Activated B cell treated with CpG ODN at 0.5 μM for 24 hours (primary cell): ENCODE measurements at regions not wholly inside any gene's neighbourhood (a gene's known extent, or its start where the extent isn't known, plus 50 kb on each side); places are given as distances from the start of the nearest gene placed in this dataset.
A peak's percentile ranks its signal among the peaks of the same experiment; 100 is the strongest.
"Not testable (repeated sequence)": the region's sequence is repeated elsewhere in the genome, so short reads cannot be mapped to it uniquely, and the experiment has no call there.

Experiments used
- ATAC-seq: fragments of 200-7000 bp; cut with Tn5 transposase; one replicate; pipeline ENCODE4 v1.10.0; 2021; ENCODE audit warnings: low read depth, mild to moderate bottlenecking, moderate library complexity
- CTCF ChIA-PET: fragments of 350-600 bp; sonication (Branson Sonifier 250); formaldehyde crosslinking; loops from one replicate; lab custom pipeline; 2021; ENCODE audit warnings: antibody characterized with exemption; lab: Charles Lee
- POLR2A ChIA-PET: fragments of 350-600 bp; sonication (Branson Sonifier 250); formaldehyde crosslinking; loops from one replicate; lab custom pipeline; 2021; ENCODE audit warnings: antibody characterized with exemption; lab: Charles Lee
- DNase-seq: peaks from one replicate; pipeline ENCODE4 v3.0.0; 2022
- H3K27ac Mint-ChIP-seq: one replicate; pipeline ENCODE4 v1.8.0; 2020; ENCODE audit warnings: mixed read lengths
- H3K27me3 Mint-ChIP-seq: one replicate; pipeline ENCODE4 v1.8.0; 2021; ENCODE audit warnings: mixed read lengths
- H3K36me3 Mint-ChIP-seq: one replicate; pipeline ENCODE4 v1.8.0; 2021; ENCODE audit warnings: low read depth, mixed read lengths
- H3K4me1 Mint-ChIP-seq: one replicate; pipeline ENCODE4 v1.8.0; 2021; ENCODE audit warnings: mixed read lengths
- H3K4me3 Mint-ChIP-seq: one replicate; pipeline ENCODE4 v1.8.0; 2020; ENCODE audit warnings: mild to moderate bottlenecking, mixed read lengths
- H3K9me3 Mint-ChIP-seq: one replicate; pipeline ENCODE4 v1.8.0; 2020; ENCODE audit warnings: mixed read lengths
- CTCF ChIP-seq: fragments of 200-600 bp; IDR thresholded peaks from one replicate; pipeline ENCODE4 v1.8.0; 2022; ENCODE audit warnings: antibody characterized with exemption, mild to moderate bottlenecking
- intact Hi-C: fragments of 100-400 bp; cut with micrococcal nuclease; formaldehyde crosslinking; loops from one replicate; pipeline ENCODE4 v1.15.1; 2024

- no peak for ATAC-seq
- CTCF ChIA-PET, result no interaction called here
- Mint-ChIP-seq H3K9me3 (no peaks in the 10 kb centered on the region), H3K27me3 (no peaks in the 10 kb centered on the region), H3K36me3 (no peaks in the 10 kb centered on the region), H3K27ac (no peak overlapping the region), H3K4me1 (peaks cover 16% of the 10 kb centered on the region), H3K4me3 (no peak overlapping the region)
- intact Hi-C loops, result no loop called here
- no peak for DNase-seq
- no peak for TF ChIP-seq CTCF
- POLR2A ChIA-PET, result interaction anchor here (0.5 to 3.0 kb wide), 2 partner anchors 10 kb away, joined by 5 to 12 read pairs; no protein-coding TSS in a partner anchor
These were observed 73.1 kb upstream of the MEF2A start for GRCh38 chr15:99492716-99493115.

- no peaks in the 10 kb centered on the region for H3K9me3 Mint-ChIP-seq
- ChIA-PET POLR2A (interaction anchor here (1.1 to 3.0 kb wide), 2 partner anchors 8 to 9 kb away, joined by 3 to 12 read pairs; no protein-coding TSS in a partner anchor), CTCF (interaction anchor here (0.6 to 1.4 kb wide), 3 partner anchors 9 to 187 kb away, joined by 3 read pairs; no protein-coding TSS in a partner anchor)
- DNase-seq (no peak), ATAC-seq (no peak)
- H3K4me3 Mint-ChIP-seq, result no peak overlapping the region
- H3K4me1 Mint-ChIP-seq, result peaks cover 17% of the 10 kb centered on the region
- no peak overlapping the region for H3K27ac Mint-ChIP-seq
- no peaks in the 10 kb centered on the region for H3K27me3 Mint-ChIP-seq
- intact Hi-C loops, result no loop called here
- H3K36me3 Mint-ChIP-seq, result no peaks in the 10 kb centered on the region
- TF ChIP-seq CTCF, result no peak
These were observed 72.3 kb upstream of the MEF2A start for GRCh38 chr15:99493461-99493860.

GRCh38 chr15:99494536-99495233 is 71.1 kb upstream of the MEF2A start:
- ATAC-seq, H3K9me3 Mint-ChIP-seq, intact Hi-C loops, H3K36me3 Mint-ChIP-seq, DNase-seq, H3K27me3 Mint-ChIP-seq, H3K27ac Mint-ChIP-seq, H3K4me3 Mint-ChIP-seq: not testable (repeated sequence)
- H3K4me1 Mint-ChIP-seq, result peaks cover 22% of the 10 kb centered on the region
- POLR2A ChIA-PET, result interaction anchor here (0.9 to 3.0 kb wide), 5 partner anchors 8 to 72 kb away, joined by 3 to 12 read pairs (median 8); partner anchors contain the start of gene MEF2A
- CTCF ChIA-PET, result interaction anchor here (1.1 to 1.4 kb wide), 2 partner anchors 8 to 73 kb away, joined by 3 read pairs; no protein-coding TSS in a partner anchor

- peaks cover 27% of the 10 kb centered on the region for H3K4me1 Mint-ChIP-seq
- ATAC-seq (peak; percentile 28), DNase-seq (no peak)
- H3K9me3 Mint-ChIP-seq, result no peaks in the 10 kb centered on the region
- POLR2A ChIA-PET, result interaction anchor here (0.5 to 1.9 kb wide), 5 partner anchors 10 to 71 kb away, joined by 3 to 10 read pairs (median 6); partner anchors contain the start of gene MEF2A
- CTCF ChIA-PET, result interaction anchor here (0.9 kb wide), 1 partner anchor 209 kb away, joined by 3 read pairs; no protein-coding TSS in a partner anchor
- H3K27me3 Mint-ChIP-seq, result no peaks in the 10 kb centered on the region
- peak overlapping the region; percentile 63 for H3K27ac Mint-ChIP-seq
- TF ChIP-seq CTCF, result no peak
- intact Hi-C loops, result loop anchor here (1.0 kb wide), 1 partner anchor 10 kb away; no protein-coding TSS in a partner anchor
- H3K4me3 Mint-ChIP-seq, result peak overlapping the region; percentile 59
- H3K36me3 Mint-ChIP-seq, result no peaks in the 10 kb centered on the region
These were observed 70.1 kb upstream of the MEF2A start for GRCh38 chr15:99495430-99496301.

GRCh38 chr15:99496302-99496629 is 69.5 kb upstream of the MEF2A start:
- H3K4me3 Mint-ChIP-seq, result peak overlapping the region; percentile 59
- DNase-seq (no peak), ATAC-seq (no peak)
- no peak for TF ChIP-seq CTCF
- POLR2A ChIA-PET, result interaction anchor here (0.5 to 1.9 kb wide), 5 partner anchors 11 to 70 kb away, joined by 3 to 10 read pairs (median 6); partner anchors contain the start of gene MEF2A
- no peaks in the 10 kb centered on the region for H3K27me3 Mint-ChIP-seq
- H3K27ac Mint-ChIP-seq, result peak overlapping the region; percentile 63
- H3K9me3 Mint-ChIP-seq, result no peaks in the 10 kb centered on the region
- no peaks in the 10 kb centered on the region for H3K36me3 Mint-ChIP-seq
- H3K4me1 Mint-ChIP-seq, result peaks cover 33% of the 10 kb centered on the region
- intact Hi-C loops, result loop anchor here (1.0 kb wide), 1 partner anchor 11 kb away; no protein-coding TSS in a partner anchor
- CTCF ChIA-PET, result interaction anchor here (0.9 kb wide), 1 partner anchor 208 kb away, joined by 3 read pairs; no protein-coding TSS in a partner anchor
